GM12872 (cell line): ENCODE measurements at regions not wholly inside any gene's neighbourhood (a gene's known extent, or its start where the extent isn't known, plus 50 kb on each side); places are given as distances from the start of the nearest gene placed in this dataset.

ENCODE experiments used
- TF ChIP-seq, protein P1 (sequence below): IDR thresholded peaks from 3 replicates; pipeline ENCODE4 v1.5.1; 2011; ENCODE audit warnings: low read depth, mild to moderate bottlenecking, low read length, moderate library complexity; ENCODE audit not compliant: insufficient read depth

- TF ChIP-seq, protein P1, sequence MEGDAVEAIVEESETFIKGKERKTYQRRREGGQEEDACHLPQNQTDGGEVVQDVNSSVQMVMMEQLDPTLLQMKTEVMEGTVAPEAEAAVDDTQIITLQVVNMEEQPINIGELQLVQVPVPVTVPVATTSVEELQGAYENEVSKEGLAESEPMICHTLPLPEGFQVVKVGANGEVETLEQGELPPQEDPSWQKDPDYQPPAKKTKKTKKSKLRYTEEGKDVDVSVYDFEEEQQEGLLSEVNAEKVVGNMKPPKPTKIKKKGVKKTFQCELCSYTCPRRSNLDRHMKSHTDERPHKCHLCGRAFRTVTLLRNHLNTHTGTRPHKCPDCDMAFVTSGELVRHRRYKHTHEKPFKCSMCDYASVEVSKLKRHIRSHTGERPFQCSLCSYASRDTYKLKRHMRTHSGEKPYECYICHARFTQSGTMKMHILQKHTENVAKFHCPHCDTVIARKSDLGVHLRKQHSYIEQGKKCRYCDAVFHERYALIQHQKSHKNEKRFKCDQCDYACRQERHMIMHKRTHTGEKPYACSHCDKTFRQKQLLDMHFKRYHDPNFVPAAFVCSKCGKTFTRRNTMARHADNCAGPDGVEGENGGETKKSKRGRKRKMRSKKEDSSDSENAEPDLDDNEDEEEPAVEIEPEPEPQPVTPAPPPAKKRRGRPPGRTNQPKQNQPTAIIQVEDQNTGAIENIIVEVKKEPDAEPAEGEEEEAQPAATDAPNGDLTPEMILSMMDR, result no peak
These were observed 1793.2 kb upstream of the PCDH20 start for GRCh38 chr13:63208826-63209225.

DNA sequence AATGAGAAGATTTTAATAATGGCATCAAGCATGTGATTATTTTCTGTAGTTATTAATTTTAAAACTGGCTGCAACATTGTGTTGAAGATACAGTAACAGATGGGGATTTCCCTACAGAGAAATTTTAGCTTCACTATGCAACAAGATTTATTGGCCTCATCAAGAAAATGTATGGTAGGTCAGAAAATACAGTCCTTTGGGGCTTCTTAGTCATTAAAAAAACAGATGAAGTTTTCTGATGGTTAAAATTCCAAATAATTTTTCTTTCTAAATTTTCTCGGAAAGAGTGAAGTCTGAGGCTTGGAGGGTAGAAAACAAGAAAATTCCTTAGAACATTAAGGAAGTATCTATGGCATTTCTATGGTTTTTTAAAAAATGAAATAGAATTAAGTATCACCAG is 1790.8 kb upstream of the PCDH20 start:
- TF ChIP-seq, protein P1, result no peak

- TF ChIP-seq, protein P1, result no peak
These were observed 1785.8 kb upstream of the PCDH20 start for GRCh38 chr13:63201493-63201892.

DNA sequence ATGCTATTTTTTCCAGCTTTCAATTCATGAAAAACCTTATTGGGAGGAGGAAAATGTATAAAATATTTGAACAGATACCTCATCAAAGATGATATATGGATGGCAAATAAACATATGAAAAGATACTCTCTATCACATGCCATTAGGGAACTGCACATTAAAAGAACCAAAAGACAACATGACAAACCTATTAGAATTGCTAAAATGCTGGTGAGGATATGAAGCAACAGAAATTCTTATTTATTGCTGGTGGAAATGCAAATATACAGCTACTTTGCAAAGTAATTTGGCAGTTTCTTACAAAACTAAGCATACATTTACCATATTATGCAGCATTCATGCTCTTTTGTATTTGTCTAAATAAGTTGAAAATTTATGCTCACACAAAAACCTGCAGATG is 1783.9 kb upstream of the PCDH20 start:
- TF ChIP-seq, protein P1, result no peak

DNA sequence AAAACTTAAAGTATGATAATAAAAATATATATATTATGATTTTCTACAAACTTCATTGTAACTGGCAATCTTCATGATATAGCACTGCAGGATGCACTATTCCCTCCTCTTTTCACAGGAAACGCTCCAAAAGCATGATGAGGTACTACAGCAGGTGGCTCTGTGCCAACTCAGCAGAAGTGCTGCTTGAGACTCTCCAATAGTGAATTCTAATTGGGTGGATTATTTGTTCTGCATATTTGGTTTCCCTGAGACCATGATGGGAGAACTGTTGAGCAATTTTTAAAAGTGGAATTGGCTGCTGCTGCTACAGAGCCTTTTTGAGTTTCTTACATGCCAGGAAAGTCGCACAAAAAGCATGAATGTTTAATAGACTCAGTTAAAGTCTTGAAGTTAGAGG is 1782.4 kb upstream of the PCDH20 start:
- TF ChIP-seq, protein P1, result no peak

- TF ChIP-seq, protein P1, result no peak
These were observed 1780.1 kb upstream of the PCDH20 start for GRCh38 chr13:63195726-63196125.

DNA sequence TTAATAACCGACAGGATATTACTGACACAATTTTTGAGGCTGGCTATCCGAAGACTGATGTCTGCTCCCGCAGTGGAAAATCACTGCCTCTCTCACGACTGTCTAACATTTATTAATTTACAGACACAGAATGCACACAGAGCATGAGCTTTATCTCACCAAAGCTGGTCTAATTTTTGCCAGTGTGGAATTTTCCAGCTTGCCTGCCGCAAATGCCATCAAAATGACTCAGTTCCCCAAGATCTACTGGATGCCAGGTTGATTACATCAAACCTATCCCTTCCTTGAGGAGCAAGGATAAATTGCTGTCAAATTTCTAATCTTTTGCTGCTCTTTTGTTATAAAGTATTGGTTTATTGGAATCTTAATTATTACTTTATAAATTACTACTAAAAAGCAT is 1775.1 kb upstream of the PCDH20 start:
- TF ChIP-seq, protein P1, result no peak

- TF ChIP-seq, protein P1, result no peak
These were observed 1774.6 kb upstream of the PCDH20 start for GRCh38 chr13:63190219-63190618.
